ENCODE measurements at regions not wholly inside any gene's neighbourhood (a gene's known extent, or its start where the extent isn't known, plus 50 kb on each side); places are given as distances from the start of the nearest gene placed in this dataset.

DNA sequence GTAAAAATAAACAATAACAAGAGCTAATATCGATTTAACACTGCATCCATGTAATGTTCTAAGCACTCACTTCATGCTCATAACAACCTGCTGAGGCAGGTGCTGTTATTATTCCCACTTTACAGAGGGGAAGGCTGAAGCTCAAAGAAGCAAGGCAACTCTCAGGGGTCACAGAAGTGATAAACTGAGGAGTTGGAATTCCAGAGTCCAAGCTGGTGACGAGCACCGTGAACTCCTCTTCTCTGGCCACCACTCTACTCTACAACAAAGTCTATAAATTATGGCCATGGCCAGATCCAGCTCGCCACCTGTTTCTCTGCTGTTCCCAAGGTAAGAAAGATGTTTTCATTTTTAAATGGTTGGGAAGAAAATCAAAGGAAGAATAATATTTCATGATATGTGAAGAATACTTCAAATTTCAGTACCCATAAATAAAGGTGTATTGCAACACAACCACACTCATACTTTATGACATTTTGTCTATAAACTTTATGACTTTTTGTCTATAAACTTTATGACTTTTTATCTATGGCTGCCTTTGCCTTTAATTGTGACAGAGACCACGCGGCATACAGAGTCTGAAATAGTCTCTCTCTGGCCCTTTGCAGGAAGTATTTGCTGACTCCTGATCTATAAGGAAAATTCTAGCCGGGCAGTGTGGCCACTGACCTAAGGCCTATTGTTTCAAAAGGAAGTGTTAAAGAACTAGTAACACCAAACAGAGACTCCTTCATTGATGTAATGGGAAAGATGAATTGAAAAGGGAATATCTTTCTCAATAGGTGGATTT, 113.2 kb upstream of the KCNG1 start:
- in situ Hi-C loops (cut with MboI; ENCODE audit: low sequenced_read_pairs, unreplicated experiment): no loop called here

DNA sequence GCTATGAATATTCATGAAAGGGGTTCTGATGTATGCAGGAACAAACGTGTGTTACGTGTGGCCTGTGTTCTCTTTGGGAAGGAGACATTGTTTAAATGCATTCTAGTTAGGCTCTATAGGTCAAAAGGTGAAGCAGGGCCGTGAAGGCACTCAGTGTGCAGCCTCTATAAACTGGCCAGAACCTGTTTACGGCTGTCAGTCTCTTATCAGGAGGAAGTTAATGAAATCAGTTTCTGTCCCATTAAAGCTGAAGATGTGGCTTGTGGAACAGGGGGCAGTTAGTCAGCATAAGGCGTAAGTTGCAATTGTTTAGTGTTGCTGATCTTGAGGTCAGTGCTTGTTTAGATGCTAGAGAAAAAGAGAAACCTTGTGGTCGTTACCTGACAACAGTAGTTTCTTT, 111.5 kb upstream of the KCNG1 start:
- TF ChIP-seq, protein P1, sequence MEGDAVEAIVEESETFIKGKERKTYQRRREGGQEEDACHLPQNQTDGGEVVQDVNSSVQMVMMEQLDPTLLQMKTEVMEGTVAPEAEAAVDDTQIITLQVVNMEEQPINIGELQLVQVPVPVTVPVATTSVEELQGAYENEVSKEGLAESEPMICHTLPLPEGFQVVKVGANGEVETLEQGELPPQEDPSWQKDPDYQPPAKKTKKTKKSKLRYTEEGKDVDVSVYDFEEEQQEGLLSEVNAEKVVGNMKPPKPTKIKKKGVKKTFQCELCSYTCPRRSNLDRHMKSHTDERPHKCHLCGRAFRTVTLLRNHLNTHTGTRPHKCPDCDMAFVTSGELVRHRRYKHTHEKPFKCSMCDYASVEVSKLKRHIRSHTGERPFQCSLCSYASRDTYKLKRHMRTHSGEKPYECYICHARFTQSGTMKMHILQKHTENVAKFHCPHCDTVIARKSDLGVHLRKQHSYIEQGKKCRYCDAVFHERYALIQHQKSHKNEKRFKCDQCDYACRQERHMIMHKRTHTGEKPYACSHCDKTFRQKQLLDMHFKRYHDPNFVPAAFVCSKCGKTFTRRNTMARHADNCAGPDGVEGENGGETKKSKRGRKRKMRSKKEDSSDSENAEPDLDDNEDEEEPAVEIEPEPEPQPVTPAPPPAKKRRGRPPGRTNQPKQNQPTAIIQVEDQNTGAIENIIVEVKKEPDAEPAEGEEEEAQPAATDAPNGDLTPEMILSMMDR (IDR thresholded peaks at IDR 0.05; ENCODE audit: borderline replicate concordance, control extremely low read depth, extremely low read depth, insufficient read depth, missing control alignments): no peak
- in situ Hi-C loops (cut with MboI; ENCODE audit: low sequenced_read_pairs, unreplicated experiment): no loop called here
- no peak for DNase-seq (ENCODE audit: low spot score)

More for the DNA sequence above, 113.2 kb upstream of the KCNG1 start:
- DNase-seq (ENCODE audit: low spot score): no peak
- TF ChIP-seq, protein P1 (IDR thresholded peaks at IDR 0.05; ENCODE audit: borderline replicate concordance, control extremely low read depth, extremely low read depth, insufficient read depth, missing control alignments): no peak

DNA sequence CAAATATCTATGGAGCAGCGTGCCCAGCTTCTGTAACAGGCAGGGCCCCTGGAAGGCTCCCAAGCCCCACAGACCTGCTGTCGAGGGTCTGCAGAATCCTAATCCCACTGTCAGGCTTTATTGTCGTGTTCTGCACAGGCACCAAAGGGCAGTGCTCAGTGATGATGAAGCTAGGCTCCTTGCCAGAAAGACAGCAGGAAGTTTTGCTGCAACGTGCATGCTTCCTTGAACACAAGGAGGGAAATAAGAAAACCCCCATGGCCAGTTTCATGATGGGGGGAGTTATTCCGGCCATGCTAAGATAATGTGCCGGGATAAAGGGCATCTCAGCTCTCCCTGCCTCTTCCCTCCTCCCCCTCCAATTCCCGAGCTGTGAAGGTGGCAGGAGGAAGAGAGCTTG, 109.4 kb upstream of the KCNG1 start:
- TF ChIP-seq, protein P1 (IDR thresholded peaks at IDR 0.05; ENCODE audit: borderline replicate concordance, control extremely low read depth, extremely low read depth, insufficient read depth, missing control alignments): no peak

DNA sequence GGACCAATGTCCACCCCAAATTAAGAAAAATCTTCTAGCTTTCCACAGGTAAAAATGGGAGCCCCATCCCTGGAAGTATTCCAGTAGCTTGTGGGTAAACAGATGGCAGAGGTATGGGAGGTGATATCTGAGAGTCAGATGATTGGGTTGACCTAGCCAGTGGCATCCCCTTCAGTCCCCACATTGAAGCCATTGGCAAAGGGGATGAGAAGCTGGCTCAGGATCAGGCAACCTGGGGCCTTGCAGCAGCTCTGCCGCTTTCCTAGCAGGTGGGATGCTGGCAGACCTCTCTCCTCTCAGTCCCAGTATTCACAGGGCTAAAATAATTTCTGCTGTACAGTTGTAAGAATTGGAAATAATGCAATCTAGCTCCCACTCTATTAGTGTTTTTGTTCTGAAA, 108.9 kb upstream of the KCNG1 start:
- DNase-seq (ENCODE audit: low spot score): no peak
- TF ChIP-seq, protein P1 (IDR thresholded peaks at IDR 0.05; ENCODE audit: borderline replicate concordance, control extremely low read depth, extremely low read depth, insufficient read depth, missing control alignments): no peak
- in situ Hi-C loops (cut with MboI; ENCODE audit: low sequenced_read_pairs, unreplicated experiment): no loop called here

More for the DNA sequence above, 109.4 kb upstream of the KCNG1 start:
- in situ Hi-C loops (cut with MboI; ENCODE audit: low sequenced_read_pairs, unreplicated experiment): no loop called here
- DNase-seq (ENCODE audit: low spot score): no peak

DNA sequence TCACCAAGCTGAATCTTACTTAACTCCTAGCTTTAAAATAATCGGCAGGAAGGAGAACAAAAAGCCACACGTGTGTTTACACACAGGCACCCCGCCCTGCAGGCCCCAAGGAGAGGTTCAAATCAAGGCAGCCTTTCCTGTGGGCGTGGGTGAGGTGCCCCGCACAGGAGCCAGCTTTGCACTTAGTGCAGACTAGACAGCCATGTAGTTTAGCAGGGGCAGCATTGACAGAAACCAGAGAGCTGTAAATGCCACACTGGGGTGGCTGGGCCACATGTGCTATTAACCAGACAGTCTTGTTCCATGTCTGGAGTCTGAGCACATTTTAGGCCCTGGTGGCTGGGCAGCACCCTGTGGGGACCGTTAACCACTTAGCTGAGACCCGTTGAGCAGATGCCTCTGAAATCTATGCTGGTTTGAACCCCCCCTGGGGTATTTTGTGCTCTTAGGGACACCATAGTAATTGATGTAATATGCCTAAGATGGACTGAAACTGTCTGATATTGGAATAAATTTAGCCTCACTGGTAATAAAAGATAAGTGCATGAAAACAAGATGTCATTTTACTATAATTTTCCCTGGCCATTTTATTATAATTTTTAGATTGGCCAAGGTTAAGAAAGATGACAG, 106.4 kb upstream of the KCNG1 start:
- TF ChIP-seq, protein P1 (IDR thresholded peaks at IDR 0.05; ENCODE audit: borderline replicate concordance, control extremely low read depth, extremely low read depth, insufficient read depth, missing control alignments): no peak
- in situ Hi-C loops (cut with MboI; ENCODE audit: low sequenced_read_pairs, unreplicated experiment): no loop called here

DNA sequence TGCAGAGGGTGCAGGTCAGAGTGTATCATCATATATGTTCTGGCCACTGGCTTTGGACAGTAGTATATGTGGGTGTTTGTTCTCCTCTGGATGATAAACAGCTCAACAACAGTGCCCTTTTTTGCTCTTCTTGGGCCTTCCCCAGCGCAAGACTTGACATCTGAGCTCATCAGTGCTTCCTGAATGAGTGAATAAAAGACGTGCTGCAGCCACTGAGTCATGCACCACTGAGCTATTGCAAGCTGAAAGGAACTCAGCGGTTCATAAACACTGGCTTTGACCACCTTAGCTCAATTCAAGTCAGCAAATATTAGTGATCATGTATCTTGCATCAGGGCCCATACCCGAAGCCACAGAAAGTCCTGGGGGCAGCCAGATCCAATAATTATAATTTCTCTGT, 105.3 kb upstream of the KCNG1 start:
- TF ChIP-seq, protein P1 (IDR thresholded peaks at IDR 0.05; ENCODE audit: borderline replicate concordance, control extremely low read depth, extremely low read depth, insufficient read depth, missing control alignments): no peak
- DNase-seq (ENCODE audit: low spot score): peak; percentile 38
- in situ Hi-C loops (cut with MboI; ENCODE audit: low sequenced_read_pairs, unreplicated experiment): no loop called here

More for the DNA sequence above, 106.4 kb upstream of the KCNG1 start:
- no peak for DNase-seq (ENCODE audit: low spot score)
